ENCODE measurements at regions not wholly inside any gene's neighbourhood (a gene's known extent, or its start where the extent isn't known, plus 50 kb on each side); places are given as distances from the start of the nearest gene placed in this dataset.

DNA sequence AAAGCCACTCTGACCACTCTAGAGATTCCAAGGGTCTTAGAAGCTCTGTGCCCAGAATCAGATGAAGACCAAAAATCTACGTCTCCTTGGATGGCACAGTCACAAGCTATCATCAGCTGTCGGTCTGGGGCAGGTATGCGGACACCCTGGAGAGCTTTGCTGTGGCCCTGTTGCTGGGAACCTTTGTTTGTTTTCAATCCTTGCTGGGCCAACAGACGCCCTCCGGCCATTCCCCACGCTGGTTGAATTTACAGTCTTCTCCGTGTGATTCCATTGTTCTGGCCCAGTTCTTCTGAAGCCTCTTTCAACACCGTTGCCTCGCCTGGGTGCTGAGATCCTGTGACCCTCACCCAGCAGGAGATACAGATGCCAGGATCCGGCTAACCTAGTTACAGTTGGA lies 149.4 kb upstream of the PFKP start:
- ATAC-seq (replicated peaks) (no peak), DNase-seq (no peak)
- no peak overlapping the region for H3K4me3 Mint-ChIP-seq
- H3K4me1 Mint-ChIP-seq (ENCODE audit: low read depth in 2 of 2): no peaks in the 10 kb centered on the region
- no peaks in the 10 kb centered on the region for H3K9me3 Mint-ChIP-seq
- H3K36me3 Mint-ChIP-seq (ENCODE audit: insufficient read depth): no peaks in the 10 kb centered on the region
- H3K27ac Mint-ChIP-seq: no peak overlapping the region
- H3K27me3 Mint-ChIP-seq: peaks cover 45 to 72% of the 10 kb centered on the region in 2 donors

GRCh38 chr10:2915412-2915811 lies 151.9 kb upstream of the PFKP start:
- H3K27me3 Mint-ChIP-seq: peaks cover 52 to 70% of the 10 kb centered on the region in 2 donors
- no peaks in the 10 kb centered on the region for H3K36me3 Mint-ChIP-seq (ENCODE audit: insufficient read depth)
- DNase-seq (no peak), ATAC-seq (replicated peaks) (no peak)
- H3K9me3 Mint-ChIP-seq: no peaks in the 10 kb centered on the region
- no peak overlapping the region for H3K4me3 Mint-ChIP-seq
- H3K4me1 Mint-ChIP-seq (ENCODE audit: low read depth in 2 of 2): no peaks in the 10 kb centered on the region
- no peak overlapping the region for H3K27ac Mint-ChIP-seq

DNA sequence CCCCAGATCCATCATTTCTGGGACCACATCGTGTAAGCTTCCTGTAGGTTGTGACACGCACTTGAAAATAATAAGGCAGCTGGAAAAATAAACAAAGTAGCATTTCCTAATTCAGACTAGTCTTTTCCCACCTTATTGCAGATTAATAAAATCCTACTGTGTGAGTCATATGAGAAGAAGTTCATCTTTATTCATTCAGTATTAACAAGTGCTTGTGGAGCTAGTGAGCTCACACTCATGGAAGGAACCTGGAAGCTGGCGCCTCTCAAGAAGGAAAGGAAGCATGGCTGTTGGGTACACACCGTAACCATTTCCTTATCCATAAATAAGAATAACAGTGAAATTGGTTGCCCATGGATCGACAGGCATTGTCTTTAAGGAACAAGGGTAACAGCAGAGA lies 152.6 kb upstream of the PFKP start:
- Mint-ChIP-seq H3K4me1 (ENCODE audit: low read depth in 2 of 2) (no peaks in the 10 kb centered on the region), H3K9me3 (no peaks in the 10 kb centered on the region), H3K27me3 (peaks cover 52 to 68% of the 10 kb centered on the region in 2 donors)

GRCh38 chr10:2913474-2913873 lies 153.9 kb upstream of the PFKP start:
- peaks cover 52 to 68% of the 10 kb centered on the region in 2 donors for H3K27me3 Mint-ChIP-seq
- no peak for ATAC-seq (replicated peaks)

More for the DNA sequence above, 152.6 kb upstream of the PFKP start:
- Mint-ChIP-seq H3K27ac (no peak overlapping the region), H3K36me3 (ENCODE audit: insufficient read depth) (no peaks in the 10 kb centered on the region), H3K4me3 (no peak overlapping the region)
- no peak for DNase-seq
- no peak for ATAC-seq (replicated peaks)

DNA sequence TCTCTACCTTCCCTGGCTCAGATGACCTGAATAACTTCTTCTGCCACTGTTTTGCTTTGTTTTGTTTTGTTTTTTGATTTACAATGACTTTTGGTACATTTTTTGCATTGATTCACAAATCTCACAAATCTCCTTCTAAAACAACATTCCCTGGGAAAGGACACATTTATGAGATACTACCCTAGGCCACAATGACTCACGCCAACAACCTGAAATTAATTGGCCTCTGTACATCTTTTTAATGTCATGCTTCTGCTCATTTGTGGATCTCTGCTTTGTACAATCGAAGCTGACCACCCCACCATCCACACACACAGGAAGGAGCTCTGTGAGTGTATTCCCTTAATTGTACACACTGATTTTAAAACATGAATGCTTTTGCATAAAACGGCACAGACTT lies 156.7 kb upstream of the PFKP start:
- no peak for DNase-seq
- Mint-ChIP-seq H3K4me1 (ENCODE audit: low read depth in 2 of 2) (peaks cover 0 to 3% of the 10 kb centered on the region in 2 donors), H3K27ac (no peak overlapping the region), H3K36me3 (ENCODE audit: insufficient read depth) (no peaks in the 10 kb centered on the region), H3K9me3 (no peaks in the 10 kb centered on the region), H3K4me3 (no peak overlapping the region), H3K27me3 (peaks cover 32 to 46% of the 10 kb centered on the region in 2 donors)
- no peak for ATAC-seq (replicated peaks)

More at GRCh38 chr10:2913474-2913873, 153.9 kb upstream of the PFKP start:
- peaks cover 0 to 3% of the 10 kb centered on the region in 2 donors for H3K4me1 Mint-ChIP-seq (ENCODE audit: low read depth in 2 of 2)
- H3K4me3 Mint-ChIP-seq: no peak overlapping the region
- no peak for DNase-seq
- no peaks in the 10 kb centered on the region for H3K9me3 Mint-ChIP-seq
- H3K27ac Mint-ChIP-seq: no peak overlapping the region
- H3K36me3 Mint-ChIP-seq (ENCODE audit: insufficient read depth): no peaks in the 10 kb centered on the region

DNA sequence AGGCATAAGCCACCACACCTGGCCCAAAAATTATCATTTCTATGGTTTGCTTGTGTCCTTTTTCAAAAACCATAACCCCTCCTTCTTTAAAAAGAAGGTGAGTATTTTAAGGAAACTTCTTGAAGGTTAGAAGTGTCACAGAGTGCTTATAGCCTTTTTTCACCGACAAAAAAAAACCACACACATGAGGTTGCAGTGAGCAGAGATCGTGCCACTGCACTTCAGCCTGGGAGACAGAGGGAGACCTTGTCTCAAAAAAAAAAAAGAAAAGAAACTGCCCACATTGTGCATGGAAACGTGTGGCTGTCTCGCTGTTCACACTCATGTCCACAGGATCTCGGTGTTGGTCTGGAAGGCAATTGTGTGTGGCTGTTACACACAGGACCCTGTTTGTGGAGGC lies 157.4 kb upstream of the PFKP start:
- no peak overlapping the region for H3K4me3 Mint-ChIP-seq
- no peaks in the 10 kb centered on the region for H3K9me3 Mint-ChIP-seq
- no peak for ATAC-seq (replicated peaks)
- no peaks in the 10 kb centered on the region for H3K36me3 Mint-ChIP-seq (ENCODE audit: insufficient read depth)
- peaks cover 25 to 39% of the 10 kb centered on the region in 2 donors for H3K27me3 Mint-ChIP-seq
- H3K27ac Mint-ChIP-seq: no peak overlapping the region
- no peak for DNase-seq
- H3K4me1 Mint-ChIP-seq (ENCODE audit: low read depth in 2 of 2): peaks cover 0 to 3% of the 10 kb centered on the region in 2 donors

- ATAC-seq (replicated peaks) (peak; percentile 51), DNase-seq (no peak)
- H3K27me3 Mint-ChIP-seq: peaks cover 24 to 33% of the 10 kb centered on the region in 2 donors
- H3K9me3 Mint-ChIP-seq: no peaks in the 10 kb centered on the region
- no peak overlapping the region for H3K27ac Mint-ChIP-seq
- peaks cover 0 to 3% of the 10 kb centered on the region in 2 donors for H3K4me1 Mint-ChIP-seq (ENCODE audit: low read depth in 2 of 2)
- H3K4me3 Mint-ChIP-seq: no peak overlapping the region
- no peaks in the 10 kb centered on the region for H3K36me3 Mint-ChIP-seq (ENCODE audit: insufficient read depth)
Measured at GRCh38 chr10:2908851-2909630, 158.3 kb upstream of the PFKP start.

DNA sequence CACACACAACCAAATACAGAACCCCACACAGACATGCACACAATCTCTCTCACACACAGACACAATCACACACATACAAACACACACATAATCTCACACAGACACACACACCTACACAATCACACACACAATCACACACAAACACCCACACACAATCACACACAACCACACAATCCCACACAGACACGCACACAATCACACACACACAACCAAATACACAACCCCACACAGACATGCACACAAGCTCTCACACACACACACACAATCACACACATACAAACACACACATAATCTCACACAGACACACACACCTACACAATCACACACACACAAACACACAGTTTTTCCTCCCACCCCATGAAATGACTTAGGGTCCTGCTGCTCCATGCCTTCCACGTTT lies 160.4 kb upstream of the PFKP start:
- Mint-ChIP-seq H3K4me3 (no peak overlapping the region), H3K27me3 (peaks cover 26 to 29% of the 10 kb centered on the region in 2 donors), H3K4me1 (ENCODE audit: low read depth in 2 of 2) (peaks cover 0 to 3% of the 10 kb centered on the region in 2 donors), H3K9me3 (no peaks in the 10 kb centered on the region), H3K27ac (no peak overlapping the region), H3K36me3 (ENCODE audit: insufficient read depth) (no peaks in the 10 kb centered on the region)
- no peak for DNase-seq
- ATAC-seq (replicated peaks): no peak

DNA sequence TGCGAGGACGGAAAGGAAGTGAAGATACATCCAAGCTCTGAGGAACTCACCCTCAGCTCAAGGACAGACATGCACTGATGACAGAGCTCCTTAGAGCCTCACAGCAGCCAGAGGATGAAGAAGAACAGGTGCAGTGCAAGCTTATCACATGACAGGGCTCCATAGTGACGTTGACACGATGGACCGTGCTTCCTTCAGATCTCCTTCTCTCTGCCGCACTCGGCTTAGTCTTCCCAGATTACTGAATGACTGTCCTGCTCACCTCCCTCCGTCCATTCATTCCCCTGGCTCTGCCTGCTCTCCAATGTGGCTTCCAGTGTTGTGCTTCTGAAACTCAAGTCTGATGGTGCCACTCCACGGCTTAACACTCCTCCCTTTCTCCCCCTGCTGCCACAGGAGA lies 161.5 kb upstream of the PFKP start:
- H3K27me3 Mint-ChIP-seq: peaks cover 19 to 23% of the 10 kb centered on the region in 2 donors
- DNase-seq (no peak), ATAC-seq (replicated peaks) (no peak)
- H3K9me3 Mint-ChIP-seq: no peaks in the 10 kb centered on the region
- no peaks in the 10 kb centered on the region for H3K36me3 Mint-ChIP-seq (ENCODE audit: insufficient read depth)
- peaks cover 0 to 3% of the 10 kb centered on the region in 2 donors for H3K4me1 Mint-ChIP-seq (ENCODE audit: low read depth in 2 of 2)
- H3K27ac Mint-ChIP-seq: no peak overlapping the region
- H3K4me3 Mint-ChIP-seq: no peak overlapping the region

- no peaks in the 10 kb centered on the region for H3K36me3 Mint-ChIP-seq (ENCODE audit: insufficient read depth)
- H3K9me3 Mint-ChIP-seq: no peaks in the 10 kb centered on the region
- H3K4me1 Mint-ChIP-seq (ENCODE audit: low read depth in 2 of 2): no peaks in the 10 kb centered on the region
Measured at GRCh38 chr10:2900530-2900929, 166.8 kb upstream of the PFKP start.

DNA sequence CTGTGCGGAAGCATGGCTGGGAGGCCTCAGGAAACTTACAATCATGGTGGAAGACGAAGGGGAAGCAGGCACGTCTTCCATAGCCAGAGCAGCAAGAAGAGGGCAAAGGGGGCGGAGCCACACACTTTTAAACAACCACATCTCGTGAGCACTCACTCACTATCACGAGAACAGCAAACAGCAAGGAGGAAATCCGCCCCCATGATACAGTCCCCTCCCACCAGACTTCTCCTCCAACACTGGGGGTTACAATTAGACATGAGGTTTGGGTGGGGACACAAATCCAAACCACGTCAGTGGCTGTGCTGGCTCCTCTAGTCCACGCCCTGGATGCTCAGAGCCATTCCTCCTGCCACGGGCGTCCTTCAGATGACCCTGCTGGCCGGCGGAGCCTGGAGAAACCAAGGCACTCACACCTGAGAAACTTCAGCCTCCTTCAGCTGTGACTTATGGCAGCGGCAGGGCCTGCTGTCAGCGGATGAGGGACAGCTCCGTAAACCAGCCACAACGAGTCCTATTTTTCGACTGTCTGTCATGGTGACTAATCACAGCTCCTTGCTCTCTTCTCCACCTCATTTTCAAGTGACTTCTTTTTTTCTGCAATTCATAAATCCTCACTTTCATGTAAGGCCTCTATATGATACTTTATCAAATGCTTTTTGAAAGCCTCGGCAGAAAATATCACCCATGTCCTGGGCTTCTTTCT lies 167.9 kb upstream of the PFKP start:
- no peak for DNase-seq
- ATAC-seq (replicated peaks): no peak
- H3K36me3 Mint-ChIP-seq (ENCODE audit: insufficient read depth): no peaks in the 10 kb centered on the region
- no peaks in the 10 kb centered on the region for H3K4me1 Mint-ChIP-seq (ENCODE audit: low read depth in 2 of 2)
- H3K27ac Mint-ChIP-seq: no peak overlapping the region
- H3K27me3 Mint-ChIP-seq: peaks cover 50 to 57% of the 10 kb centered on the region in 2 donors
- no peaks in the 10 kb centered on the region for H3K9me3 Mint-ChIP-seq
- H3K4me3 Mint-ChIP-seq: no peak overlapping the region

More at GRCh38 chr10:2900530-2900929, 166.8 kb upstream of the PFKP start:
- Mint-ChIP-seq H3K27me3 (peaks cover 45 to 51% of the 10 kb centered on the region in 2 donors), H3K4me3 (no peak overlapping the region), H3K27ac (no peak overlapping the region)
- DNase-seq: no peak
- ATAC-seq (replicated peaks): no peak

DNA sequence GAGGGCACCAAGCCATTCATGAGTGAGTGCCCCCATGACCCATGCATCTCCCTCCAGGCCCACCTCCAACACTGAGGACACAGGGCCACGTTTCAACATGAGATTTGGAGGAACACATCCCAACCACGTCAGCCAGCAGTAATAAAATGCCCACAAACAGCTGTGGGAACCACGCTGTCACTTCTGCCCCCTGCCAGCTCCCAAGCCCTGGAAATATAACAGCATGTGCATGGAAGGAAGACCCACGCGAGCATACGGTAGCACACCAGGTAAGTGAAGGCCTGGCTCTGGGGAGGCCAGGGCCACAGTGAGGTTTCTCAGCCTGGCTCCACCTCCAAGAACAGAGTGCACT lies 168.9 kb upstream of the PFKP start:
- H3K27ac Mint-ChIP-seq: no peak overlapping the region
- H3K27me3 Mint-ChIP-seq: peaks cover 49 to 50% of the 10 kb centered on the region in 2 donors

DNA sequence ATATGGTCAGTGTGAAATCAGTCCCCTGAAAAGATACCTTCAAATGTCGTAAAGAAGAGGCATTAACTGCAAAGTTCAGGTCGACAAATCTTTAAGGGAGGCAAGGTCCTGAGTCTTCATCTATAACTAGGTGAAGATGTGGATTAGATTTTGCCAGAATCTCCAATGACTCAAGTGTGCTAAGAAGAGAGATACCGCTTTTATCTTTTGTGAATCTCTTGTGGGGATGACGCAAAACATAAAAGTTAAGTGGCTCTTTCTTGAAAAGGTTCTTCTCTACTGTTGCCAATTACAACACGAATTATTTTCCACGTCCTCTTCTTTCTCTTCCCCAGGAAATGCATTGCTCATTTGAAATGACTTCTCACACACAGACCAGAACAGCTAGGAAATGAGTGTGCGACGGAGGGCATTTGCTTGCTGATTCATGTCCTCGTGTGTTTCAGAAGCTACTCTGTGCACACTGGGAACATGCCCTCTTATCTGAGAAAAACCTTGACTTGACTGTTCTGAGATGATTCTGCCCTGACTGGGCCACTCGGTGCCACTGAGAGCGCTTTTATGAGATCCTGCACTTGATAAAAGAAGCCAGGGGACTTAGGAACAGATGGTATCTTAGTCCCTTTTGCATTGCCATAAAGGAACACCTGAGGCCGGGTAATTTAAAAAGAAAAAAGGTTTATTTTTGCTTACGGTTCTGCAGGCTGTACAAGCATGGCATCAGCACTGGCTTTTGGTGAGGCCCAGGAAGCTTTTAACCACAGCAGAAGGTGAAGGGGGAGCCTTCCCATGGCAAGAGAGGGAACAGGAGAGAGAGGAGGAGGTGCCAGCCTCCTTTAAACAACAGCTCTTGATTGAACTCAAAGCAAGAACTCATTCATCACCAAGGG lies 169.5 kb upstream of the PFKP start:
- Mint-ChIP-seq H3K4me1 (ENCODE audit: low read depth in 2 of 2) (no peaks in the 10 kb centered on the region), H3K36me3 (ENCODE audit: insufficient read depth) (no peaks in the 10 kb centered on the region), H3K4me3 (no peak overlapping the region), H3K9me3 (no peaks in the 10 kb centered on the region), H3K27ac (no peak overlapping the region), H3K27me3 (peaks cover 49 to 52% of the 10 kb centered on the region in 2 donors)
- DNase-seq (no peak), ATAC-seq (replicated peaks) (no peak)

More for the DNA sequence above, 168.9 kb upstream of the PFKP start:
- Mint-ChIP-seq H3K9me3 (no peaks in the 10 kb centered on the region), H3K36me3 (ENCODE audit: insufficient read depth) (no peaks in the 10 kb centered on the region), H3K4me3 (no peak overlapping the region), H3K4me1 (ENCODE audit: low read depth in 2 of 2) (no peaks in the 10 kb centered on the region)
- ATAC-seq (replicated peaks) (no peak), DNase-seq (no peak)
